Panc1 (cell line): ENCODE measurements at regions not wholly inside any gene's neighbourhood (a gene's known extent, or its start where the extent isn't known, plus 50 kb on each side); places are given as distances from the start of the nearest gene placed in this dataset.

Source experiments
- ATAC-seq: fragments of 200-7000 bp; cut with Tn5 transposase; 2 replicates; pipeline ENCODE4 v1.9.1; 2020; ENCODE audit warnings: mild to moderate bottlenecking, moderate library complexity
- BruUV-seq: library from RNA; stranded (reverse); fragments of 400-500 nt; replicated peaks from 2 replicates; lab custom pipeline; 2021; lab: Mats Ljungman, UMichigan
- CTCF ChIA-PET: fragments of 300-600 bp; sonication (Branson Sonifier 250); formaldehyde crosslinking; loops from one replicate; lab custom pipeline; 2022; ENCODE audit warnings: antibody characterized with exemption; lab: Charles Lee
- POLR2A ChIA-PET: fragments of 300-600 bp; sonication (Branson Sonifier 250); formaldehyde crosslinking; loops from one replicate; lab custom pipeline; 2022; ENCODE audit warnings: antibody characterized with exemption; lab: Charles Lee
- DNase-seq: peaks from one replicate; pipeline ENCODE4 v3.0.0-alpha.2; 2010; ENCODE audit warnings: low read depth, low spot score
- H3K27ac ChIP-seq: 2 replicates; pipeline ENCODE4 v1.5.1; 2011; ENCODE audit warnings: mild to moderate bottlenecking, low read length, inconsistent platforms
- H3K27me3 ChIP-seq: fragments of 200-500 bp; sonication (Bioruptor generic); 2 replicates; pipeline ENCODE4 v1.6.0; 2014; ENCODE audit warnings: low read length, inconsistent platforms; ENCODE audit not compliant: control insufficient read depth, insufficient read depth
- H3K36me3 ChIP-seq: fragments of 200-500 bp; sonication (Bioruptor generic); 2 replicates; pipeline ENCODE4 v1.5.1; 2014; ENCODE audit warnings: inconsistent platforms, mild to moderate bottlenecking, low read length, moderate library complexity; ENCODE audit not compliant: control insufficient read depth, insufficient read depth
- H3K4me1 ChIP-seq: 2 replicates; pipeline ENCODE4 v1.5.1; 2011; ENCODE audit warnings: inconsistent platforms, mild to moderate bottlenecking, low read length, moderate library complexity; ENCODE audit not compliant: control insufficient read depth, insufficient read depth
- H3K4me3 ChIP-seq, 2 experiments: 2 replicates each; pipeline ENCODE4 v1.5.1; 2011 to 2012; ENCODE audit warnings: low read depth in 2 of 2, low read length in 2 of 2, mild to moderate bottlenecking in 2 of 2, inconsistent platforms in 1 of 2, moderate library complexity in 1 of 2
- H3K9me3 ChIP-seq: fragments of 200-500 bp; sonication (Bioruptor generic); 2 replicates; pipeline ENCODE4 v1.5.1; 2014; ENCODE audit warnings: low read depth, mild to moderate bottlenecking, inconsistent platforms, low read length, moderate library complexity; ENCODE audit not compliant: control insufficient read depth, insufficient read depth
- CTCF ChIP-seq: fragments of 450-650 bp; IDR thresholded peaks from 2 replicates; pipeline ENCODE4 v1.5.1; 2017; ENCODE audit warnings: mild to moderate bottlenecking
- POLR2AphosphoS5 ChIP-seq: IDR thresholded peaks from 2 replicates; pipeline ENCODE4 v1.6.1; 2012; ENCODE audit warnings: mild to moderate bottlenecking, low read depth, low read length, moderate library complexity
- REST ChIP-seq, 2 experiments: IDR thresholded peaks; 2 replicates each; pipeline ENCODE4 v1.6.1; 2011 to 2012; ENCODE audit warnings: low read depth in 2 of 2, control low read depth in 1 of 2, low read length in 1 of 2, mild to moderate bottlenecking in 1 of 2, moderate library complexity in 1 of 2; ENCODE audit not compliant: insufficient read depth in 1 of 2
- SIN3A ChIP-seq: IDR thresholded peaks from 2 replicates; pipeline ENCODE4 v1.6.1; 2012; ENCODE audit warnings: low read depth, mild to moderate bottlenecking, low read length, moderate library complexity, borderline replicate concordance; ENCODE audit not compliant: insufficient read depth
- TCF7L2 ChIP-seq: IDR thresholded peaks from 2 replicates; pipeline ENCODE4 v1.6.1; 2011; ENCODE audit warnings: mild to moderate bottlenecking, low read depth, low read length, inconsistent platforms
- in situ Hi-C: cut with HindIII; loops from 2 replicates; pipeline ENCODE4 v1.10.0; 2016; ENCODE audit warnings: low sequenced_read_pairs, low pct_unique_long_range_greater_than_20kb
- intact Hi-C: fragments of 100-400 bp; cut with micrococcal nuclease; formaldehyde crosslinking; loops from one replicate; pipeline ENCODE4 v1.10.0; 2022; ENCODE audit not compliant: unreplicated experiment

- ATAC-seq (no peak), DNase-seq (no peak)
- H3K4me1 ChIP-seq: no peaks in the 10 kb centered on the region
- CTCF ChIA-PET: no interaction called here
- BruUV-seq: no TSS peak
- POLR2A ChIA-PET: no interaction called here
- no peaks in the 10 kb centered on the region for H3K36me3 ChIP-seq
- intact Hi-C loops: no loop called here
- TF ChIP-seq TCF7L2: no peak
- TF ChIP-seq POLR2AphosphoS5: no peak
- TF ChIP-seq CTCF: no peak
- no peak for TF ChIP-seq REST (IDR thresholded peaks at IDR 0.05; ENCODE audit: insufficient read depth in 1 of 2, low read depth in 2 of 2, low read length in 1 of 2)
- H3K27ac ChIP-seq: no peak overlapping the region
- peaks cover 8% of the 10 kb centered on the region for H3K27me3 ChIP-seq
- H3K4me3 ChIP-seq: no peak overlapping the region
- in situ Hi-C loops: no loop called here
- H3K9me3 ChIP-seq: no peaks in the 10 kb centered on the region
Observed at GRCh38 chr2:455913-456312, 168.0 kb upstream of the ALKAL2 start.

- BruUV-seq: no TSS peak
- Histone ChIP-seq H3K9me3 (no peaks in the 10 kb centered on the region), H3K27me3 (peaks cover 4% of the 10 kb centered on the region), H3K4me3 (no peak overlapping the region), H3K4me1 (no peaks in the 10 kb centered on the region), H3K36me3 (no peaks in the 10 kb centered on the region), H3K27ac (no peak overlapping the region)
- ATAC-seq (no peak), DNase-seq (no peak)
- intact Hi-C loops: no loop called here
- POLR2A ChIA-PET: no interaction called here
- in situ Hi-C loops: no loop called here
- CTCF ChIA-PET: no interaction called here
- no peak for TF ChIP-seq TCF7L2
- TF ChIP-seq SIN3A: no peak
- TF ChIP-seq POLR2AphosphoS5: no peak
- TF ChIP-seq CTCF: no peak
- no peak for TF ChIP-seq REST (IDR thresholded peaks at IDR 0.05; ENCODE audit: insufficient read depth in 1 of 2, low read depth in 2 of 2, low read length in 1 of 2)
Observed at GRCh38 chr2:455015-455705, 167.3 kb upstream of the ALKAL2 start.
